T-cell (primary cell): ENCODE measurements at regions not wholly inside any gene's neighbourhood (a gene's known extent, or its start where the extent isn't known, plus 50 kb on each side); places are given as distances from the start of the nearest gene placed in this dataset.

Source experiments
- ATAC-seq, 4 experiments: fragments of 200-7000 bp in 3 of 4; fragments of 150-1000 bp in 1 of 4; cut with Tn5 transposase; replicated peaks in 1 of 4; 1 replicate in 3 of 4; 2 replicates in 1 of 4; pipeline ENCODE4 v1.10.0; 2021; ENCODE audit warnings: moderate library complexity in 3 of 4, mild to moderate bottlenecking in 2 of 4, moderate number of reproducible peaks in 1 of 4
- CTCF ChIA-PET, 2 donors: fragments of 300-600 bp; sonication (Branson Sonifier 250); formaldehyde crosslinking; loops; one replicate each; lab custom pipeline; 2022; ENCODE audit warnings: antibody characterized with exemption in 2 of 2; lab: Charles Lee
- POLR2A ChIA-PET, 2 donors: fragments of 300-600 bp; sonication (Branson Sonifier 250); formaldehyde crosslinking; loops; one replicate each; lab custom pipeline; 2022; ENCODE audit warnings: antibody characterized with exemption in 2 of 2; lab: Charles Lee
- DNase-seq, 35 experiments: peaks; one replicate each; pipeline versions ENCODE4 v3.0.0 to v3.0.0-alpha.2; 2013 to 2023
- H3K27ac ChIP-seq: one replicate; pipeline ENCODE4 v1.5.1; 2013; ENCODE audit warnings: low read length
- H3K27me3 ChIP-seq, 2 experiments: replicated peaks in 1 of 2; 1 replicate in 1 of 2; 2 replicates in 1 of 2; pipeline versions ENCODE4 v1.6.1 to v1.7.0; 2013; ENCODE audit warnings: low read length in 1 of 2, mixed read lengths in 1 of 2; ENCODE audit not compliant: control insufficient read depth in 2 of 2, insufficient read depth in 2 of 2; ENCODE audit errors: extremely low read depth in 1 of 2
- H3K36me3 ChIP-seq, 2 donors: 1 replicate in 1 of 2; 2 replicates in 1 of 2; pipeline versions ENCODE4 v1.6.1 to v1.7.0; 2013; ENCODE audit warnings: low read length in 1 of 2; ENCODE audit not compliant: control insufficient read depth in 2 of 2, insufficient read depth in 1 of 2; ENCODE audit errors: extremely low read depth in 1 of 2
- H3K4me1 ChIP-seq, 2 experiments: 1 replicate in 1 of 2; 2 replicates in 1 of 2; pipeline versions ENCODE4 v1.6.1 to v1.7.0; 2013; ENCODE audit warnings: low read length in 2 of 2, mixed read lengths in 1 of 2; ENCODE audit not compliant: insufficient read depth in 2 of 2, control insufficient read depth in 1 of 2; ENCODE audit errors: extremely low read depth in 1 of 2
- H3K4me3 ChIP-seq, 2 donors: 1 replicate in 1 of 2; 2 replicates in 1 of 2; pipeline versions ENCODE4 v1.5.1 to v1.7.0; 2013; ENCODE audit warnings: mild to moderate bottlenecking in 2 of 2, low read length in 1 of 2, moderate library complexity in 1 of 2; ENCODE audit not compliant: control insufficient read depth in 1 of 2; ENCODE audit errors: extremely low read depth in 1 of 2
- H3K9me3 ChIP-seq: 2 replicates; pipeline ENCODE4 v1.7.0; 2013
- H3K27ac Mint-ChIP-seq, 2 donors: one replicate each; pipeline ENCODE4 v1.8.0; 2020 to 2021; ENCODE audit warnings: mild to moderate bottlenecking in 2 of 2, mixed read lengths in 2 of 2
- H3K27me3 Mint-ChIP-seq, 2 donors: one replicate each; pipeline ENCODE4 v1.8.0; 2021 to 2022; ENCODE audit warnings: mixed read lengths in 2 of 2
- H3K36me3 Mint-ChIP-seq: one replicate; pipeline ENCODE4 v1.8.0; 2021; ENCODE audit warnings: mixed read lengths
- H3K4me1 Mint-ChIP-seq, 3 donors: one replicate each; pipeline ENCODE4 v1.8.0; 2020 to 2022; ENCODE audit warnings: mixed read lengths in 3 of 3, mild to moderate bottlenecking in 1 of 3
- H3K4me3 Mint-ChIP-seq, 3 donors: one replicate each; pipeline ENCODE4 v1.8.0; 2020 to 2022; ENCODE audit warnings: mild to moderate bottlenecking in 3 of 3, mixed read lengths in 3 of 3, moderate library complexity in 3 of 3
- H3K9me3 Mint-ChIP-seq, 3 donors: one replicate each; pipeline ENCODE4 v1.8.0; 2020 to 2022; ENCODE audit warnings: mixed read lengths in 3 of 3
- WGBS: methylation state at CpG from one replicate; pipeline ENCODE4 v1.1.5; 2013; ENCODE audit warnings: missing lambda C conversion rate; ENCODE audit not compliant: insufficient coverage; 5-methylcytosine and 5-hydroxymethylcytosine counted together

DNA sequence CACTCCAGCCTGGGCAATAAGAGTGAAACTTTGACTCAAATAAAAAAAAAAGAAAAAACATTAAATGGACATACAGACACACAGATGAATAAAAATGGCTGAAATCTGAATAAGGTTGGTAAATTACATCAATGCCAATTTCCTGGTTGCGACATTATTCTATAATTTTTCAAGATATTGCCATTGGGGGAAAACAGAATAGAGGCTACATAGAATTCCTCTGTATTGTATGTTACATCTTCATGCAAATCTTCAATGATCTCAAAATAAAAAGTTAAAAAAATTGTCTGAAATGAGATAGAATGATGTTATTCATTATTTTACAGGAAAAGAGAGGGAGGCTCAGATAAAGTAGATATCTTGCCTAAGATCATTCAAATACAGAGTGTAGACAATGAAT, 234.0 kb downstream of the SDHAF3 start:
- no peaks in the 10 kb centered on the region for H3K9me3 ChIP-seq
- no peak overlapping the region for H3K4me3 ChIP-seq
- no CpG with 5 or more reads among the region's 1 CpG for WGBS
- DNase-seq, result no peak
- Mint-ChIP-seq H3K4me3 (no peak overlapping the region), H3K36me3 (no peaks in the 10 kb centered on the region), H3K27ac (no peak overlapping the region), H3K9me3 (peaks cover 3 to 31% (median 6%) of the 10 kb centered on the region in 3 donors), H3K4me1 (no peaks in the 10 kb centered on the region), H3K27me3 (no peaks in the 10 kb centered on the region)
- ChIA-PET POLR2A (no interaction called here), CTCF (no interaction called here)
- no peaks in the 10 kb centered on the region for H3K36me3 ChIP-seq
- no peaks in the 10 kb centered on the region for H3K4me1 ChIP-seq
- ATAC-seq, result no peak
- no peak overlapping the region for H3K27ac ChIP-seq
- H3K27me3 ChIP-seq, result no peaks in the 10 kb centered on the region

DNA sequence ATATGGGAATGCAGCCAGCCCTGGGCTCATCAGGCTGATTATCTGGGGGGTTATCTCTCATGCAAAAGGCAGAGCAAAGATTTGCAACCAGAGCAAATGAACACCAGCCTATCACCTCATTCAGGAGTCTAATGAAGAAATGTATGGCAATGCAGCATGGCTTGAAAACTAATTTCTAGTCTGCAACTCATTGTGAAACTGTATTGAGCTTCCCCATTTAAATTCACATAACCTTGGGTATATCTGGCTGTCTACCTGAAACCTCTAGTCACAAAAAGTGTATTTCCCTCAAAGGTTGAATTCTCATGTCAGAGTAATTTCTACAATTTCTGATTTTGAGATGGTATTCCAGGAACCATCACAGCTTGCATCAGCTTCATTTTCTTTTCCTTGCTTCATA, 240.0 kb downstream of the SDHAF3 start:
- no peak for ATAC-seq
- POLR2A ChIA-PET, result interaction anchor here in 1 of 2 donors (0.6 kb wide), 1 partner anchor 33 kb away, joined by 3 read pairs; no protein-coding TSS in a partner anchor

DNA sequence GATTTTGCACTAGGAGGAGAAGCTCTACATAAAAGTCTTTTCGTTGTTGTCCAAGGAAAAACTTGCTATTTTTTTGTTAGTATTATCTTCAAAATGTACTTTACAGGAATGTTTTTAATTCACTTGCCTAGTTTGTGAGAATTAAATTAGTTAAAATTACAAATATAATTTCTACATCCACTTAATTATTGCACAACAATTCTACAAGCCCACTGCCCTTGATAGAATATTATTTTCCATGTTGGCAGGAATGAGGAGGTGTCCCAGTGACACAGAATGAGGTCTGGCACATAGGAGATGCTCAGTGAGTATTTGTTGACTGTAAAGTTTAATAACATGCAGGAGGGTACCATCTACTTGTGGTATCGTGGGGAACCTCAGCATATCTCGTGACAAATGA, 255.4 kb downstream of the SDHAF3 start:
- Histone ChIP-seq H3K4me1 (no peaks in the 10 kb centered on the region), H3K9me3 (no peaks in the 10 kb centered on the region), H3K27me3 (no peaks in the 10 kb centered on the region), H3K27ac (no peak overlapping the region), H3K36me3 (no peaks in the 10 kb centered on the region), H3K4me3 (no peak overlapping the region)
- Mint-ChIP-seq H3K4me1 (no peaks in the 10 kb centered on the region), H3K27ac (no peak overlapping the region), H3K9me3 (peaks cover 0 to 6% (median 0%) of the 10 kb centered on the region in 3 donors), H3K27me3 (no peaks in the 10 kb centered on the region), H3K4me3 (no peak overlapping the region), H3K36me3 (no peaks in the 10 kb centered on the region)
- DNase-seq (no peak), ATAC-seq (no peak)
- no CpG with 5 or more reads among the region's 3 CpGs for WGBS
- ChIA-PET POLR2A (no interaction called here), CTCF (no interaction called here)

More for the DNA sequence above, 240.0 kb downstream of the SDHAF3 start:
- H3K27ac Mint-ChIP-seq, result no peak overlapping the region
- H3K36me3 Mint-ChIP-seq, result no peaks in the 10 kb centered on the region
- no peak for DNase-seq
- H3K27me3 Mint-ChIP-seq, result no peaks in the 10 kb centered on the region
- no peaks in the 10 kb centered on the region for H3K4me1 Mint-ChIP-seq
- H3K4me3 ChIP-seq, result no peak overlapping the region
- H3K9me3 ChIP-seq, result no peaks in the 10 kb centered on the region
- H3K36me3 ChIP-seq, result no peaks in the 10 kb centered on the region
- H3K27ac ChIP-seq, result no peak overlapping the region
- H3K27me3 ChIP-seq, result no peaks in the 10 kb centered on the region
- H3K9me3 Mint-ChIP-seq, result peaks cover 0 to 11% (median 3%) of the 10 kb centered on the region in 3 donors
- no peak overlapping the region for H3K4me3 Mint-ChIP-seq
- no peaks in the 10 kb centered on the region for H3K4me1 ChIP-seq
- CTCF ChIA-PET, result no interaction called here

DNA sequence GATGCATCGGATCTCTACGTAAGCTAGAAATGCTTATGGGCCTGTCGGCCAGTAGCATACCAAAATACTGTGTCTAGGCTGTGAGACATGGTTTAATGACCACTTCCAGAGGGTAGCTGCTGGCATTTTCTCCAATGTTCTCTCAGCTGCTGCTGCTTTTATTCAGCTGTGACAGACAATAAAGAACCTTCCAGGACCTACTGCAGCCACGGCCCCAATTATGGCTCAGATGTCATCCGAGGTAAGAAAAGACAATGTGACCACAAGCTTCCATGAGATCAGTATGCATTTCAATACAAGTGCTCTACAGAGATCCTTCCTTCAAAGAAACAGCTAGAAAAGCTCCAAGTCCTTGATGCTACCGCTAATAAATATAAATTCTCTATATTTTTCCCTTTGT, 256.2 kb downstream of the SDHAF3 start:
- Mint-ChIP-seq H3K27ac (no peak overlapping the region), H3K27me3 (no peaks in the 10 kb centered on the region), H3K9me3 (peaks cover 0 to under 1% (median 0%) of the 10 kb centered on the region in 3 donors), H3K36me3 (no peaks in the 10 kb centered on the region), H3K4me1 (no peaks in the 10 kb centered on the region), H3K4me3 (no peak overlapping the region)
- DNase-seq (no peak), ATAC-seq (no peak)
- H3K27me3 ChIP-seq, result no peaks in the 10 kb centered on the region
- POLR2A ChIA-PET, result no interaction called here
- H3K36me3 ChIP-seq, result no peaks in the 10 kb centered on the region
- CTCF ChIA-PET, result no interaction called here
- H3K9me3 ChIP-seq, result no peaks in the 10 kb centered on the region
- no peaks in the 10 kb centered on the region for H3K4me1 ChIP-seq
- no peak overlapping the region for H3K27ac ChIP-seq
- no peak overlapping the region for H3K4me3 ChIP-seq
- WGBS, result 70% methylated on average over 4 of the region's 6 CpGs

DNA sequence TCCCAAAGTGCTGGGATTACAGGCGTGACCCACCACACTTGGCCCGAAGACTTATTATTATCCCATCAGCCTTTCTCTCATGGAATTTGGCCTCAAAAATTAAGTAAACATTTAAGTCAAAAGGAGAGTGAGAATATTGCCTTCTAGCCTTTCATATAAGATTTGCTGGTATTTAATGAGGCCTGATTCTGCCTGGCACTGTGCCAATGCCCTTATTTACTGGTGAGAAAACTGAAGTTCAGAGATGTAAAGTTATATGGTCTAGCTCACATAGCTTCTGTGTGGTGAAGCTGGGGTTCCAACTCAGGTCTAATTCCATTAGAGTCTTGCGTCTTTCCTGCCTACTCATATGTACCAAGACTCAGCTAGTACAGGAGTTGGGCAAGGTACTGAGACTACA, 260.2 kb downstream of the SDHAF3 start:
- DNase-seq (no peak), ATAC-seq (no peak)
- Histone ChIP-seq H3K27me3 (no peaks in the 10 kb centered on the region), H3K4me1 (no peaks in the 10 kb centered on the region), H3K36me3 (no peaks in the 10 kb centered on the region), H3K4me3 (no peak overlapping the region), H3K27ac (no peak overlapping the region), H3K9me3 (no peaks in the 10 kb centered on the region)
- H3K4me3 Mint-ChIP-seq, result no peak overlapping the region
- ChIA-PET CTCF (no interaction called here), POLR2A (no interaction called here)
- H3K36me3 Mint-ChIP-seq, result no peaks in the 10 kb centered on the region
- H3K27ac Mint-ChIP-seq, result no peak overlapping the region
- WGBS, result no CpG with 5 or more reads among the region's 3 CpGs
- no peaks in the 10 kb centered on the region for H3K9me3 Mint-ChIP-seq
- H3K27me3 Mint-ChIP-seq, result no peaks in the 10 kb centered on the region
- H3K4me1 Mint-ChIP-seq, result no peaks in the 10 kb centered on the region

DNA sequence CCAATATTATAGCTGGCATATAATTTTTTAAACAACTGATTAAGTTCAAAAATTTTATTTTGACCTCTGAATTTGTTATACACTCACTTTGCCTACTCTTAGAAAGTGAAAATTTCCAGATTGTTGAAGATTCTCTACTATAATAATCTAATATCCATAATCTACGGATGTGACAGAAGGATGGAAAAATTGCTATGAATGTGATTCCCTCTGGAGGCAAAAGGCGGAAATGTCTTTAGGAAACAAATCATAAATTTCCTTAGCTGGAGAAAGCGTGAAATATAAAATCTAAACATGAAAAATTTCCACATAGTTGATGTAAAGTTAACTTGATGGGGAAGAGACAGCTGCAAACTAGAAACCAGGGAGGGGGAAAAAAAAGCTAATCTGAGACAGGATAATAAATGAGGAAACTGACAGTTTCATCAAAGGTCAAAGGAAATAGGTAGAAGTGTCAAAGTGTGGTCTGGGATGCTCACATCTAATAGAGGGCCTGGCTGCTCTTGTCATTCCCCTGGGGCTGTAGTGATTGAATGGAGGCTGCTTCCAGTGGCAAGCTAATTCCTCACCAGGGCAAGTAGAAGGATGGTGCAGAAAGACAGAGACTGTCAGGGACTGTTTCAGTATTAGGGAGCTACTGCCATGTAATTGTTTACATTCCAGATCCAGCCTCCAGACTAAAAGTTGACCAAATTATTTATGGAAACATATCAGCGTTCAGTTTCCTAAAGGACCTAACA, 264.5 kb downstream of the SDHAF3 start:
- H3K4me3 ChIP-seq, result no peak overlapping the region
- no peak overlapping the region for H3K27ac ChIP-seq
- ChIA-PET CTCF (no interaction called here), POLR2A (no interaction called here)
- H3K36me3 ChIP-seq, result no peaks in the 10 kb centered on the region
- no peaks in the 10 kb centered on the region for H3K4me1 ChIP-seq
- H3K9me3 ChIP-seq, result no peaks in the 10 kb centered on the region
- no peak overlapping the region for H3K27ac Mint-ChIP-seq
- H3K4me1 Mint-ChIP-seq, result no peaks in the 10 kb centered on the region
- H3K4me3 Mint-ChIP-seq, result no peak overlapping the region
- no peaks in the 10 kb centered on the region for H3K9me3 Mint-ChIP-seq
- ATAC-seq (no peak), DNase-seq (no peak)
- WGBS, result no CpG with 5 or more reads among the region's 4 CpGs
- no peaks in the 10 kb centered on the region for H3K36me3 Mint-ChIP-seq
- peaks cover 0 to 2% of the 10 kb centered on the region in 2 donors for H3K27me3 Mint-ChIP-seq
- no peaks in the 10 kb centered on the region for H3K27me3 ChIP-seq

DNA sequence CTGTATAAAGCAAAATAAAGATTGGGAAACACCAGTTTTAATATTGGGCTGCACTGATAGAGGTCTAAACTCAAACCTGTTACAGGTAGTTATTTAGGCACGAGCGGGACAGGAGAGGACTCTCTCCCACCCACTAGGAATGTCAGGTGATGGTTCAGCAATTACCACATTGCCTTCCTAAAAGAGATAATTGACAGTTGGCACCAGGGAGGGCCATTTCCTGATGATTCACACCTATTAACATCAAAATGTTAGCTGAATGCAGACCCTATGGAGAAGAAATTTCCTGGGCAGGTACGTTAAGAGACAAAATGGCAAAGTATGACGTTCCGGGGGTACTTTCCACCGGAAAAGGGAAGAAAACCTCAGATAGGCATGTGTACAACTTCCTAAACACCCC, 272.6 kb downstream of the SDHAF3 start:
- H3K9me3 Mint-ChIP-seq, result no peaks in the 10 kb centered on the region

More for the DNA sequence above, 272.6 kb downstream of the SDHAF3 start:
- Mint-ChIP-seq H3K27ac (no peak overlapping the region), H3K27me3 (peaks cover 0 to 2% of the 10 kb centered on the region in 2 donors), H3K36me3 (no peaks in the 10 kb centered on the region), H3K4me1 (no peaks in the 10 kb centered on the region), H3K4me3 (no peak overlapping the region)
- ATAC-seq (no peak), DNase-seq (no peak)
- Histone ChIP-seq H3K27ac (no peak overlapping the region), H3K27me3 (no peaks in the 10 kb centered on the region), H3K4me3 (no peak overlapping the region), H3K4me1 (no peaks in the 10 kb centered on the region), H3K36me3 (no peaks in the 10 kb centered on the region), H3K9me3 (no peaks in the 10 kb centered on the region)
- no CpG with 5 or more reads among the region's 6 CpGs for WGBS
- ChIA-PET POLR2A (no interaction called here), CTCF (no interaction called here)
